ENCODE measurements at regions not wholly inside any gene's neighbourhood (a gene's known extent, or its start where the extent isn't known, plus 50 kb on each side); places are given as distances from the start of the nearest gene placed in this dataset.

DNA sequence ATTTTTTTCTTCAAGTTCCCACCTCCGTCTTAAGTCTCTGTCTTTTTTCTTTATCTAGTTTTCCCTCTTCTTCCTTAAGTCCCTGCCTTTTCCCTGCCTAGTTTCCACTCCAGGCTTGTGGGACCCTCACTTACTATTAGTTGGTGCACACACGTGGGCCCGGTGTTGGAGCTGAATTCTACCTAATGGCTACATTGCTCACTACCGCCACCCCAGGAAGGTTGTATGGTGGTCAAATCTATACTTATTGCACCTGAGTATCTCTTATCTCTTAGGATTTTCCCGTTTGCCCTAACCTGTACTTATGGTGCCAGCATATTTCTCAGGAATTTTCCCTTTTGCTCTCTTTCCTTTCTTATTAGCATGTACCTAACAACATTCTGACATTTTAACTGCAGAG, 692.8 kb downstream of the EPM2A start:
- H3K4me1 Mint-ChIP-seq (ENCODE audit: low read depth): no peaks in the 10 kb centered on the region
- no peaks in the 10 kb centered on the region for H3K36me3 Mint-ChIP-seq (ENCODE audit: insufficient read depth)
- ATAC-seq (no peak), DNase-seq (no peak)
- H3K4me3 Mint-ChIP-seq: no peak overlapping the region
- H3K27me3 Mint-ChIP-seq (ENCODE audit: low read depth): peaks cover 12% of the 10 kb centered on the region
- no peaks in the 10 kb centered on the region for H3K9me3 Mint-ChIP-seq

DNA sequence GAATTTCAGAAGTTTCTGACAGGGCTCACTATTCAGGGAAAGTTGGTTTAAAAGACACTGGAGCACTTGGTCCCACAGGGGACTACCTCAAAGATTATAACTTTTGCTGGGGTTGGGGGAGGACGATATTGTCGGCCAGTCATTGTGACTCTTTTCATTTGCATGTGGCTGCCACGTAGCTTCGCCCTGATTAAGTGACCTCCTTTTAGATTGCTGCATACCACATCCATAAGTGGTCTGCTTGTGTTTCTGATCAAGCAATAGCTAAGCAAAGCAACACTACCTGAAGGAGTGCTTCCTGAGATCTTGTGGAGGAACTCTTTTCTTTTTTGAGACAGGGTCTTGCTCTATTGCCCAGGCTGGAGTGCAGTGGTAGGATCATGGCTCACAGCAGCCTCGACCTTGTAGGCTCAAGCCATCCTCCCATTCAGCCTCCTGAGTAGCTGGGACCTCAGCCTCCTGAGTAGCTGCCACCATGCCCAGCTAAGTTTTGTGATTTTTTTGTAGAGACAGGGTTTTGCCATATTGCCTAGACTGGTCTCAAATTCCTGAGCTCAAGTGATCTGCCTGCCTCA, 691.3 kb downstream of the EPM2A start:
- Mint-ChIP-seq H3K4me1 (ENCODE audit: low read depth) (no peaks in the 10 kb centered on the region), H3K4me3 (no peak overlapping the region), H3K36me3 (ENCODE audit: insufficient read depth) (no peaks in the 10 kb centered on the region), H3K9me3 (no peaks in the 10 kb centered on the region), H3K27me3 (ENCODE audit: low read depth) (peaks cover 9% of the 10 kb centered on the region)
- ATAC-seq (no peak), DNase-seq (no peak)

DNA sequence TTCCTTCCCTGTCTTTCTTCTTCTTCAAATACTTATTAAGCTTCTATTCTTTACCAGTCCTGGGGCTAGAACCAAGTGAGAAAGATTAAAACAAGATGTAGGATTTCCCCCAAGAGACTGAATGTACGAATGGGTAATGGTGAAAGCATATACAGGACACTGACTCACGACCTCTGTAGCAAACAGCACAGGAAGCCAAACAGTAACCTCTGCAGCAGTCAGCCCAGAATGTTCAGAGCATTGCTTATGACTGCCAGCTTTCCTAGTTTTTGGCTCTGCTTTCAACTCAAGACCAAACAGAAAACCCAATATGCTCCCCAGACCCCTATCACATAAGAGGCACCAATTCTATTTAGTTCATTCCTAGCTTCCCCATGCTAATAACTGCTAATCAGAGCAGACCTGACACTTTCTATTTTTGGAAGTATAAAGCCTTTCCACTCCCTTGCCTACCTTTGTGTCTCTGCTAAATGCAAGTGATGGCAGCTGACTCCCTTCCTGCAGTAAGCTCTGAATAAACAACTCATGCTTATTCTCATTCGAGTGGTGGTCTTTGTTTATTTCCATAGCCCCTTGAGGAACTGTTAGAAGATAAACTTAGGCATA, 690.6 kb downstream of the EPM2A start:
- DNase-seq: no peak
- Mint-ChIP-seq H3K36me3 (ENCODE audit: insufficient read depth) (no peaks in the 10 kb centered on the region), H3K4me1 (ENCODE audit: low read depth) (no peaks in the 10 kb centered on the region), H3K4me3 (no peak overlapping the region), H3K9me3 (no peaks in the 10 kb centered on the region), H3K27me3 (ENCODE audit: low read depth) (peaks cover 13% of the 10 kb centered on the region)
- ATAC-seq: no peak

DNA sequence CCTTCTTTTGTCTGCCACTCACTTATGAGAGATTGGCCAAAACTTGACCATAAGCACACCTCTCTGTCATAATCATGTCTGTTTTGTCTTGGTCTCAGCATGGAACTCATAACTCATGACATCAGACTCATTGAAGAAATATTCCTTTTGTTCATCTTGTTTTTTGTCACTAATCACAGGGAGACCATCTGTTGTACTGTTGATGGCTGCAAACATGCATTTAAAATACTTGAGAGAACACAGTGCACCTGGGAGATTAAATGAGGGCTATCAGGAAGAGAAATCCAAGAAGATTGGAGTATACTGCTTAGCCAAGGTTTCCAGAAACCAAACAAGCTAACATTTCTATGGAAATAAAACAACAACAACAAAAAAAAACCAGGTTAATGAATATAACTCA, 689.7 kb downstream of the EPM2A start:
- no peak for DNase-seq
- no peak overlapping the region for H3K4me3 Mint-ChIP-seq
- no peaks in the 10 kb centered on the region for H3K9me3 Mint-ChIP-seq
- H3K27me3 Mint-ChIP-seq (ENCODE audit: low read depth): peaks cover 13% of the 10 kb centered on the region
- H3K36me3 Mint-ChIP-seq (ENCODE audit: insufficient read depth): no peaks in the 10 kb centered on the region
- H3K4me1 Mint-ChIP-seq (ENCODE audit: low read depth): no peaks in the 10 kb centered on the region
- ATAC-seq: no peak

DNA sequence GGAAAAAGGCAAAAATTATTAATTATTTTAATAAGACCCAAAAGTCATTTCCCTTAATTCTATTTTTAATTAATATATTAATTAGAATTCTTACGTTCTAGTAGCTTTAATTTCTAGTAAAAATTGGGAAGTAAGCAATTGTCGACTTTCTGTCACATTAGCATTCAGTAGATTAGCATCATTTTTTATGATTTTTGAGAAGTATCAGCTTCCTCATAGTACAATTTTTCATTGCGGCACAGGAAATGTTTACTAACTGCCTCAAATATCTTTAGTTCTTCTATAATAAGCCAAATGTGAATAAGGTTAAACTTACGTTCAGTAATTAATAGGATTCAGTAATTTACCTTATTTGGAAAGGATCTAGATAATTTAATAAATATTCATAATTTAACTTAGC, 687.4 kb downstream of the EPM2A start:
- H3K4me1 Mint-ChIP-seq (ENCODE audit: low read depth): no peaks in the 10 kb centered on the region
- ATAC-seq: no peak
- no peak overlapping the region for H3K4me3 Mint-ChIP-seq
- H3K27me3 Mint-ChIP-seq (ENCODE audit: low read depth): peaks cover 13% of the 10 kb centered on the region
- no peak for DNase-seq
- H3K36me3 Mint-ChIP-seq (ENCODE audit: insufficient read depth): no peaks in the 10 kb centered on the region
- H3K9me3 Mint-ChIP-seq: no peaks in the 10 kb centered on the region

DNA sequence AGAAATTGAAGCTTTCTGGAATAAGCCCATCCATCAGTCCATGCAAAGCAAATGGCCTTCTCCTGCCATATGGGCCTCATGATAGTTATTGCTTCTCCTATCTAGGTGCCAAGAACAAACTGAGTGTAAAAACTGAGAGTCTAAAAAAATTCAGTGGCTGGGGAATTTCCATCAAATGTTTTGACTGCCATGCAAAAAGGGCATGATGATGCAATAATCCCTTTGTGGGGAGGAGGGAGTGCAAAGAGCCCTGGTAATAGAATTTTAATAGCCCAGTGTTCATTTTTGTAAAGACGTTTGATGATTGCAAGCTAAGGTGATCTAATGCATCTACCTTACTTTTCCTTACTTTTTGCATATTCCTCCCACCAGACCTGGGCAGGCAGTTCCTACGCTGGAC, 683.7 kb downstream of the EPM2A start:
- DNase-seq: no peak
- Mint-ChIP-seq H3K4me3 (no peak overlapping the region), H3K4me1 (ENCODE audit: low read depth) (no peaks in the 10 kb centered on the region), H3K9me3 (no peaks in the 10 kb centered on the region), H3K27me3 (ENCODE audit: low read depth) (peaks cover 4% of the 10 kb centered on the region), H3K36me3 (ENCODE audit: insufficient read depth) (no peaks in the 10 kb centered on the region)
- ATAC-seq: no peak

DNA sequence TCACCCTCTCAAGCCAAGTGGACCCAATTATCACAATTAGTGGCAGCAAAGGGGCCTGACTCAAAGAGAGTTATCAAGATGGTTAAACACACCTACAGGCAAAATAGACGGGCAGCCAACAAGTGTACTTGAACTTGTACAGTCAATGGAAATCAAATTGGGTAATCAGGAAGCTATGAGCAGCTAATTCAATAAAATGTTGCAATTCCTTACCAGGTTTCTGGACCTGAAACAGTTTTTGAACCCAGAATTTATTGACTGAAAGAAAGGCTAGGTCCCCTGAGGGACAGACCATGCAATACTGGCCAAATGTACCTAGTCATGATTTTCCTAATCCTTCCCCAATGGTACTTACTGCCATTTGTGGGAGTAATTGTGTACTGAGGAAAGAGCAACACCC, 679.8 kb downstream of the EPM2A start:
- DNase-seq (no peak), ATAC-seq (no peak)
- Mint-ChIP-seq H3K9me3 (no peaks in the 10 kb centered on the region), H3K4me1 (ENCODE audit: low read depth) (no peaks in the 10 kb centered on the region), H3K27me3 (ENCODE audit: low read depth) (no peaks in the 10 kb centered on the region), H3K4me3 (no peak overlapping the region), H3K36me3 (ENCODE audit: insufficient read depth) (no peaks in the 10 kb centered on the region)

DNA sequence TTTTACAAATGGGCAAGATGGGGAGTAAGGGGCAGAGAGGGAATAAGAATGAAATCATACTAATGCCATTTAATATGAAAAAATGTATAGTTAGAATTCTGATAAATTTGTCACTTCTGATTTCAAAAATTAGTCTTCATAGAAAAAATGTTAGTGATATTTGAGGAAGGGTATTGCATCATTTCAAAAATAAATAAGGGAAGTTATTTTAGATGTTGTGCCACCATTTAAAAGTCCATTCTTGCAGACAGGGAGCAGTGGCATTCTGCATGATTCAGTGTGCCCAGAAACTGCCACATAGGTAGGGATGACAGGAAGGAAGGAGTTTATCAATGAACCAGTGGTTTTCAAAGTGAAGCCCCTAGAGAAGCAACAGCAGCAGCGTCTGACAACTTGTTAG, 674.6 kb downstream of the EPM2A start:
- Mint-ChIP-seq H3K9me3 (no peaks in the 10 kb centered on the region), H3K4me1 (ENCODE audit: low read depth) (no peaks in the 10 kb centered on the region), H3K36me3 (ENCODE audit: insufficient read depth) (no peaks in the 10 kb centered on the region), H3K27me3 (ENCODE audit: low read depth) (no peaks in the 10 kb centered on the region), H3K4me3 (no peak overlapping the region)
- DNase-seq (no peak), ATAC-seq (no peak)

DNA sequence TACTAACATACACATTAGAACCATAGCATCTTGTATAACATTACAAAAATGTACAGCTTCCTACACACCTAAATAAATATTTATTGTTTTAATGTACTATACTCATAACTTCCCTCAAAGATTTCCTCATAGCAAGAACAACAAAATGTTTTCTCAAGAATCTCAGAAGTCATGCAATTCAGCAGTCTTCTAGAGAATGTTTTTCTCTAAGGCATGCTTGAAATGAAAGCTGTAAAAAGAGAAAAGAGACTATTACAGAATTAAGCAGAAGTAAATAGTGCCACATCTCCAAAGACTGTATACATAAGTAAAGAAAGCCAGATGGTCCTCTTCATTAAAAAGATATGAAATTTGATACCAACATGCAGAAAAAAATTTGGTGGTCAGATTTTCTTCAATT, 672.2 kb downstream of the EPM2A start:
- Mint-ChIP-seq H3K9me3 (no peaks in the 10 kb centered on the region), H3K4me3 (no peak overlapping the region), H3K36me3 (ENCODE audit: insufficient read depth) (no peaks in the 10 kb centered on the region), H3K27me3 (ENCODE audit: low read depth) (peaks cover 1% of the 10 kb centered on the region), H3K4me1 (ENCODE audit: low read depth) (no peaks in the 10 kb centered on the region)
- ATAC-seq (no peak), DNase-seq (no peak)

DNA sequence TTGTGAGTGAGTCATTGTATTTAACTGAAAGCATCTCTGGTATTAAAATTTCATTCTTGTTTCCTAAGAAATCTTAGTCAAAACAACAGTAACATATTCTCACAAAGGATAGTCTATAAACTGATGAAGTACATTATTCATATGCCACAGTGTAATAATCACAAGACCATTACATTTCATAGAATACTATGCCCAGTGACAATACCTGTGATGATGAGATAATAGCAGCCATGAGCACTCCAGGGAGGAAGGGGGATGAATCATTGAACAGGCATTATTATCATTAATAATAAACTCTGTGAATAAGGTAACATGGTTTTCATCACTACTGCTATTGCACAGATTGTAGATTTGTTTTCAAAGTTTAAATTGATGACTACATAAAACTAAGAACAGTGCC, 667.9 kb downstream of the EPM2A start:
- Mint-ChIP-seq H3K27me3 (ENCODE audit: low read depth) (peaks cover 8% of the 10 kb centered on the region), H3K4me3 (no peak overlapping the region), H3K36me3 (ENCODE audit: insufficient read depth) (no peaks in the 10 kb centered on the region), H3K4me1 (ENCODE audit: low read depth) (no peaks in the 10 kb centered on the region), H3K9me3 (no peaks in the 10 kb centered on the region)
- DNase-seq (no peak), ATAC-seq (no peak)

DNA sequence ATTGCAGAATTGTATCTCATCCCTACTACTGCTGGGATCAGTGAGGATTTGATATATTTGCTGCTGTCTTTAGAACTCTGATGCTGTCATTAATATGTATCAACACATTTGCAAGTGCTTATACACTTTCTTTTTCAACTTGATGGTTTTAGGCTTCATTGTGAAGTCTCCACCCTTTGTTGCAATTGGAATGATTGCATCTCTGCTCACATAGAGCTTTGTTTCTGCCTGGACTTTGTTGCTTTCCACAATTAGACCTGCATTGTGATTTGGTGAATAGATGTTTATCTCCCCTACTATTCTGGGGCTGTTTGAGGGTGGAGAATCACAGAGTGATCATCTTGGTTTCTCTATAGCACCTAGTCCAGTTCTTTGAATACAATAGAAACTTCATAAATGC, 666.7 kb downstream of the EPM2A start:
- no peak for ATAC-seq
- H3K27me3 Mint-ChIP-seq (ENCODE audit: low read depth): peaks cover 8% of the 10 kb centered on the region
- H3K4me1 Mint-ChIP-seq (ENCODE audit: low read depth): no peaks in the 10 kb centered on the region
- no peaks in the 10 kb centered on the region for H3K9me3 Mint-ChIP-seq
- no peaks in the 10 kb centered on the region for H3K36me3 Mint-ChIP-seq (ENCODE audit: insufficient read depth)
- no peak for DNase-seq
- H3K4me3 Mint-ChIP-seq: no peak overlapping the region

DNA sequence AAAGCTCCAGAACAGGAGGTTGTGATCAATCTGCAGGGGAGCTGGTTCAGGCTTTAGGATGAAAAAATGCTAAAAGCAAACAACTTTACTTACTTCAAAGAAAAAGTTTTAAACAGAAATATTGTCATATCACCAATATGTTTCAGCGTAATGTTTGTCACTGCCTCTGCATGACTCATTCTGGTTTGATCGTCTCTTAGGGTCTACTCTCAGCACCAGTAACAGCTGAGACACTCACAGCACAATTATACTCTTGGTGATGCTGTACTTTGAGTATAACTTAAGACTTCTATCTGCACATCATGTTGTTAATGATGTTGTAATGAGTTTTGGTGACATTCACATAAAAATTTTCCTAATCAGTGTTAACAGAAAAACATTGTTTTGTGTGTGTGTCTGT, 665.4 kb downstream of the EPM2A start:
- DNase-seq: no peak
- peaks cover 8% of the 10 kb centered on the region for H3K27me3 Mint-ChIP-seq (ENCODE audit: low read depth)
- ATAC-seq: no peak
- no peak overlapping the region for H3K4me3 Mint-ChIP-seq
- no peaks in the 10 kb centered on the region for H3K36me3 Mint-ChIP-seq (ENCODE audit: insufficient read depth)
- H3K4me1 Mint-ChIP-seq (ENCODE audit: low read depth): no peaks in the 10 kb centered on the region
- no peaks in the 10 kb centered on the region for H3K9me3 Mint-ChIP-seq

DNA sequence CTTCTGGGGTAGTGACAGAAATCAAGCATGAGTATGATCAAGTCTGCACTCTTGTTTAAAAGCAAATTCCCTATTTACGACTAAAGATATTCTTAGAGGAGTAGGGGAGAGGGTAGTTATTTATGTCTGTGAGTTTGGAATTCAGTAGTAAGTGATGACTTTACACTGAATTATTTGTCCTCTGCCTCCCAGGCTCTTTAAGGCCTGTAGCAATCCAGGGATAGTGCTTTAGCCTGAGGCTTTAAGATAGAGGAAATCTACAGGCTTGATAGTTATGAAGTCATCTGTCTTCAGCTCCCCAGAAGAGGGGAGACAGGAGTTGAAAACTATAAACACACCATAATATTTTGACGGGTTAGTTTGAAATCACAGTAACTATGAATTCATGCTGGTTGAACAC, 664.5 kb downstream of the EPM2A start:
- Mint-ChIP-seq H3K9me3 (no peaks in the 10 kb centered on the region), H3K4me1 (ENCODE audit: low read depth) (no peaks in the 10 kb centered on the region), H3K27me3 (ENCODE audit: low read depth) (peaks cover 8% of the 10 kb centered on the region), H3K36me3 (ENCODE audit: insufficient read depth) (no peaks in the 10 kb centered on the region), H3K4me3 (no peak overlapping the region)
- ATAC-seq (no peak), DNase-seq (no peak)

DNA sequence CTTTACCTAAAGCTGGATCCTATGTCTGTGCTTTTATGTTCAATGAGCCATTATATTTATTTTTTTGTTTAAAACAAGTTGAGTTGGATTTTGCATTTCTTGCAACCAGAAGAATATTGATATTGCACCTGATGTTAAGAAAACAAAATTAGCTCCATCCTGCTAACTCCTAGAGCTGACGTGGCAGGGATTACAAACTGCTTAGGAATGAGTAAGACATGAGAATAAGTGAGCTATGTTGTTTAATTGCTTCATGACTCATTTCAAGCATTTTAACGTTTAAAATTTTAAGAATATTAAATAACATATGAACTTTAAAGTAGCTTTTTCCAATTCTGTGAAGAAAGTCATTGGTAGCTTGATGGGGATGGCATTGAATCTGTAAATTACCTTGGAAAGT, 663.5 kb downstream of the EPM2A start:
- H3K36me3 Mint-ChIP-seq (ENCODE audit: insufficient read depth): no peaks in the 10 kb centered on the region
- H3K4me1 Mint-ChIP-seq (ENCODE audit: low read depth): no peaks in the 10 kb centered on the region
- DNase-seq (no peak), ATAC-seq (no peak)
- H3K9me3 Mint-ChIP-seq: no peaks in the 10 kb centered on the region
- H3K27me3 Mint-ChIP-seq (ENCODE audit: low read depth): peaks cover 13% of the 10 kb centered on the region
- H3K4me3 Mint-ChIP-seq: no peak overlapping the region

DNA sequence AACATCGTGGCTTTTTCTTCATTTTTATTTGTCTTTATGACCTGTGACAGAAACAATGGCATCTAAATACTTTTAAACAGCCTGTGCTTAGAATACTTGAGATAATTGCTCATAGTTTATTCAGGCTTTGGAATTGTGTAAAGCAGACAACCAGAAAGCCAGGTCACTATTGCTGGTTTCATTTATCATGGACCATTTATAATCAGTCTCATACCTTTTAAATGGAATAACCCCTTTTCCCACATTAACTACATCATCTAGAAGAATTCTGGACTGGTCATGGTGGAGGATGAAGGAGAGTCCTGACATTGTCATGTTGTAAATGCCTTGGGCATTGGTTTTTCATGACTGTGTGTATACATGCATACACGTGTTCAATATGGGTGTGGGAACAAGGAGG, 661.5 kb downstream of the EPM2A start:
- no peak for DNase-seq
- Mint-ChIP-seq H3K27me3 (ENCODE audit: low read depth) (peaks cover 11% of the 10 kb centered on the region), H3K9me3 (no peaks in the 10 kb centered on the region), H3K4me1 (ENCODE audit: low read depth) (no peaks in the 10 kb centered on the region), H3K36me3 (ENCODE audit: insufficient read depth) (no peaks in the 10 kb centered on the region), H3K4me3 (no peak overlapping the region)
- ATAC-seq: no peak

DNA sequence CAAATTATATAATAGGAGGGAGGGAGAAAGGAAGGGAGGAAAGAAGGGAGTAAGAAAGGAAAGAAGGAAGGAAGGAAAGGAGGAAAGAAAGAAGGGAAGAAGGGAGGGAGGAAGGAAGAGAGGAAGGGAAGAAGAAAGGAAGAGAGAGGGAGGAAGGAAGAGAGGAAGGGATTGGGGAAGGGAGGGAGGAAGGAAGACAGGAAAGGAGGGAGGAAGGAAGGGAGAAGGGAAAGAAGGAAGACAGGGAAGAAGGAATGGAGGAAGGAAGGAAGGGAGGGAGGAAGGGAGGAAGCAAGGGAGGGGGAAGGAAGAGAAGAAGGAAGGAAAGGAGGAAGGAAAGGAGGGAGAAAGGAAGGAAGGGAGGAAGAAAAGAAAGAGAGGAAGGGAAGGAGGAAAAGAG, 660.5 kb downstream of the EPM2A start:
- no peak overlapping the region for H3K4me3 Mint-ChIP-seq
- H3K9me3 Mint-ChIP-seq: no peaks in the 10 kb centered on the region
- DNase-seq (no peak), ATAC-seq (no peak)
- no peaks in the 10 kb centered on the region for H3K36me3 Mint-ChIP-seq (ENCODE audit: insufficient read depth)
- peaks cover 11% of the 10 kb centered on the region for H3K27me3 Mint-ChIP-seq (ENCODE audit: low read depth)
- H3K4me1 Mint-ChIP-seq (ENCODE audit: low read depth): no peaks in the 10 kb centered on the region

All from activated T-cell treated with anti-CD3 and anti-CD28 coated beads, Interleukin-2, amount 50 U/mL, for 4 hours (primary cell).